Upper lobe of right lung (tissue), 1 donor: ENCODE measurements at regions not wholly inside any gene's neighbourhood (a gene's known extent, or its start where the extent isn't known, plus 50 kb on each side); places are given as distances from the start of the nearest gene placed in this dataset.

Experiments used
- ATAC-seq: fragments of 200-7000 bp; cut with Tn5 transposase; one replicate; pipeline ENCODE4 v1.9.1; 2020; ENCODE audit warnings: mild to moderate bottlenecking, moderate library complexity
- DNase-seq: peaks from one replicate; pipeline ENCODE4 v3.0.0-alpha.2; 2020
- H3K27ac ChIP-seq: fragments of 200-600 bp; one replicate; pipeline ENCODE4 v1.8.0; 2022
- H3K27me3 ChIP-seq: fragments of 200-600 bp; one replicate; pipeline ENCODE4 v1.8.0; 2022; ENCODE audit warnings: mild to moderate bottlenecking
- H3K36me3 ChIP-seq: fragments of 200-600 bp; one replicate; pipeline ENCODE4 v1.8.0; 2022
- H3K4me1 ChIP-seq: fragments of 200-600 bp; one replicate; pipeline ENCODE4 v1.8.0; 2022
- H3K4me3 ChIP-seq: fragments of 200-600 bp; one replicate; pipeline ENCODE4 v1.8.0; 2022; ENCODE audit warnings: mild to moderate bottlenecking
- H3K9me3 ChIP-seq: fragments of 200-600 bp; one replicate; pipeline ENCODE4 v1.8.0; 2022
- intact Hi-C: fragments of 100-400 bp; cut with DNase I; formaldehyde crosslinking; loops from one replicate; pipeline ENCODE4 v1.11.0; 2022
- TF ChIP-seq, protein P1 (sequence below): fragments of 200-600 bp; IDR thresholded peaks from one replicate; pipeline ENCODE4 v1.8.0; 2022; ENCODE audit warnings: antibody characterized with exemption
- donor health status: DM: no; HTN: yes; CAD: no; lungs with severe emphysema.

DNA sequence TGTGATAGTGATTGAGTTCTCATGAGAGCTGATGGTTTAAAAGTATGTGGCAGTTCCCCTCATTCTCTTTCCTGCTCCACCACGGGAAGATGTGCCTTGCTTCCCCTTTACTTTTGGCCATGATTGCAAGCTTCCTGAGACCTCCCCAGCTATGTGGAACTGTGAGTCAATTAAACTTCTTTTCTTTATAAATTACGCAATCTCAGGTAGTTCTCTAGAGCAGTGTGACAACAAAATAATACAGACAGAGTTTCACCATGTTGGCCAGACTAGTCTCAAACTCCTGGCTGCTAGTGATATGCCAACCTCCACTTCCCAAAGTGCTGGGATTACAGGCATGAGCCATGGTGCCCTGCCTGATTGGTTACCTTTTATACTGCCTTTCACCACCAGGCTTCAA is 755.2 kb downstream of the METTL15 start:
- DNase-seq (no peak), ATAC-seq (no peak)
- Histone ChIP-seq H3K9me3 (no peaks in the 10 kb centered on the region), H3K27ac (no peak overlapping the region), H3K36me3 (no peaks in the 10 kb centered on the region), H3K4me1 (no peaks in the 10 kb centered on the region), H3K27me3 (no peaks in the 10 kb centered on the region), H3K4me3 (no peak overlapping the region)
- intact Hi-C loops = no loop called here
- TF ChIP-seq, protein P1, sequence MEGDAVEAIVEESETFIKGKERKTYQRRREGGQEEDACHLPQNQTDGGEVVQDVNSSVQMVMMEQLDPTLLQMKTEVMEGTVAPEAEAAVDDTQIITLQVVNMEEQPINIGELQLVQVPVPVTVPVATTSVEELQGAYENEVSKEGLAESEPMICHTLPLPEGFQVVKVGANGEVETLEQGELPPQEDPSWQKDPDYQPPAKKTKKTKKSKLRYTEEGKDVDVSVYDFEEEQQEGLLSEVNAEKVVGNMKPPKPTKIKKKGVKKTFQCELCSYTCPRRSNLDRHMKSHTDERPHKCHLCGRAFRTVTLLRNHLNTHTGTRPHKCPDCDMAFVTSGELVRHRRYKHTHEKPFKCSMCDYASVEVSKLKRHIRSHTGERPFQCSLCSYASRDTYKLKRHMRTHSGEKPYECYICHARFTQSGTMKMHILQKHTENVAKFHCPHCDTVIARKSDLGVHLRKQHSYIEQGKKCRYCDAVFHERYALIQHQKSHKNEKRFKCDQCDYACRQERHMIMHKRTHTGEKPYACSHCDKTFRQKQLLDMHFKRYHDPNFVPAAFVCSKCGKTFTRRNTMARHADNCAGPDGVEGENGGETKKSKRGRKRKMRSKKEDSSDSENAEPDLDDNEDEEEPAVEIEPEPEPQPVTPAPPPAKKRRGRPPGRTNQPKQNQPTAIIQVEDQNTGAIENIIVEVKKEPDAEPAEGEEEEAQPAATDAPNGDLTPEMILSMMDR = no peak

- Histone ChIP-seq H3K4me3 (no peak overlapping the region), H3K9me3 (no peaks in the 10 kb centered on the region), H3K27ac (no peak overlapping the region), H3K36me3 (no peaks in the 10 kb centered on the region), H3K4me1 (no peaks in the 10 kb centered on the region), H3K27me3 (no peaks in the 10 kb centered on the region)
- intact Hi-C loops = no loop called here
- DNase-seq (no peak), ATAC-seq (no peak)
- TF ChIP-seq, protein P1 = no peak
Observed at GRCh38 chr11:28860893-28861292, 752.7 kb downstream of the METTL15 start.

- ATAC-seq (no peak), DNase-seq (no peak)
- TF ChIP-seq, protein P1 = no peak
- no peaks in the 10 kb centered on the region for H3K9me3 ChIP-seq
- intact Hi-C loops = no loop called here
- no peaks in the 10 kb centered on the region for H3K36me3 ChIP-seq
- no peaks in the 10 kb centered on the region for H3K27me3 ChIP-seq
- no peak overlapping the region for H3K27ac ChIP-seq
- H3K4me1 ChIP-seq = no peaks in the 10 kb centered on the region
- no peak overlapping the region for H3K4me3 ChIP-seq
Observed at GRCh38 chr11:28858076-28858475, 749.9 kb downstream of the METTL15 start.

GRCh38 chr11:28849053-28849452 is 740.9 kb downstream of the METTL15 start:
- no peak for ATAC-seq
- Histone ChIP-seq H3K36me3 (no peaks in the 10 kb centered on the region), H3K27ac (no peak overlapping the region), H3K4me1 (no peaks in the 10 kb centered on the region), H3K9me3 (no peaks in the 10 kb centered on the region), H3K4me3 (no peak overlapping the region), H3K27me3 (no peaks in the 10 kb centered on the region)
- DNase-seq = no peak
- intact Hi-C loops = no loop called here
- TF ChIP-seq, protein P1 = no peak

GRCh38 chr11:28842716-28843115 is 734.5 kb downstream of the METTL15 start:
- H3K27me3 ChIP-seq = no peaks in the 10 kb centered on the region
- TF ChIP-seq, protein P1 = no peak
- no peak for DNase-seq
- ATAC-seq = no peak
- H3K27ac ChIP-seq = no peak overlapping the region
- H3K9me3 ChIP-seq = no peaks in the 10 kb centered on the region
- intact Hi-C loops = no loop called here
- no peaks in the 10 kb centered on the region for H3K36me3 ChIP-seq
- H3K4me1 ChIP-seq = no peaks in the 10 kb centered on the region
- no peak overlapping the region for H3K4me3 ChIP-seq

DNA sequence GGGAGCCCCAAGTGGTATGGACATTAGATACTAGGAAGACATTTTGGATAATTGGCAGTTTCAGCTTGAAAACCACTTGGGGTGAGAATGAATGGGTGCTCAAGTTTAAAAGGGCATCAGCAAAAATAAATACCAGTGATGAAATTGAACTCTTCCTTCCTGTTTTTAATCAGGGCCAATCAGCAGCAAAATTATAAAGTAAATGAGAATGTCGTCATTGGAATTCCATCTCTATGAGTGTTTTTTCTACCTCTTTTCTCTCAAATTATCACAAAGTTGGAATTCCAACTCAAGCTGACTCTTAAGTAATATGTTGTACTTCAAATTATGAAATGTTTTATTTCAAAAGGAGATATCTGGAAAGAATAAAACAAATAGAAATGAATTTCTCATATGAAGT is 730.6 kb downstream of the METTL15 start:
- TF ChIP-seq, protein P1 = no peak
- Histone ChIP-seq H3K36me3 (no peaks in the 10 kb centered on the region), H3K9me3 (no peaks in the 10 kb centered on the region), H3K27ac (no peak overlapping the region), H3K4me1 (no peaks in the 10 kb centered on the region), H3K4me3 (no peak overlapping the region), H3K27me3 (no peaks in the 10 kb centered on the region)
- ATAC-seq = no peak
- intact Hi-C loops = no loop called here
- DNase-seq = no peak
